OCI-LY7 (cell line): ENCODE measurements at regions not wholly inside any gene's neighbourhood (a gene's known extent, or its start where the extent isn't known, plus 50 kb on each side); places are given as distances from the start of the nearest gene placed in this dataset.

Source experiments
- EZH2phosphoT487 ChIP-seq: fragments of 200-600 bp; sonication (generic); IDR thresholded peaks from 2 replicates; pipeline ENCODE4 v1.6.1; 2018; ENCODE audit warnings: low read depth, borderline replicate concordance, mild to moderate bottlenecking, mixed run types, antibody characterized with exemption, low read length, moderate library complexity, mixed read lengths
- TF ChIP-seq, protein P1 (sequence below): fragments of 200-600 bp; sonication (generic); conservative IDR thresholded peaks from 2 replicates; pipeline ENCODE4 v1.5.1; 2014; ENCODE audit warnings: mild to moderate bottlenecking, antibody characterized with exemption, low read length, moderate library complexity, mixed read lengths

GRCh38 chr13:44803390-44803789 is 185.9 kb downstream of the NUFIP1 start:
- TF ChIP-seq, protein P1, sequence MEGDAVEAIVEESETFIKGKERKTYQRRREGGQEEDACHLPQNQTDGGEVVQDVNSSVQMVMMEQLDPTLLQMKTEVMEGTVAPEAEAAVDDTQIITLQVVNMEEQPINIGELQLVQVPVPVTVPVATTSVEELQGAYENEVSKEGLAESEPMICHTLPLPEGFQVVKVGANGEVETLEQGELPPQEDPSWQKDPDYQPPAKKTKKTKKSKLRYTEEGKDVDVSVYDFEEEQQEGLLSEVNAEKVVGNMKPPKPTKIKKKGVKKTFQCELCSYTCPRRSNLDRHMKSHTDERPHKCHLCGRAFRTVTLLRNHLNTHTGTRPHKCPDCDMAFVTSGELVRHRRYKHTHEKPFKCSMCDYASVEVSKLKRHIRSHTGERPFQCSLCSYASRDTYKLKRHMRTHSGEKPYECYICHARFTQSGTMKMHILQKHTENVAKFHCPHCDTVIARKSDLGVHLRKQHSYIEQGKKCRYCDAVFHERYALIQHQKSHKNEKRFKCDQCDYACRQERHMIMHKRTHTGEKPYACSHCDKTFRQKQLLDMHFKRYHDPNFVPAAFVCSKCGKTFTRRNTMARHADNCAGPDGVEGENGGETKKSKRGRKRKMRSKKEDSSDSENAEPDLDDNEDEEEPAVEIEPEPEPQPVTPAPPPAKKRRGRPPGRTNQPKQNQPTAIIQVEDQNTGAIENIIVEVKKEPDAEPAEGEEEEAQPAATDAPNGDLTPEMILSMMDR, result no peak
- no peak for TF ChIP-seq EZH2phosphoT487
